IMR-90 (cell line): ENCODE measurements at regions not wholly inside any gene's neighbourhood (a gene's known extent, or its start where the extent isn't known, plus 50 kb on each side); places are given as distances from the start of the nearest gene placed in this dataset.

Experiments used
- ATAC-seq: fragments of 200-7000 bp; cut with Tn5 transposase; 2 replicates; pipeline ENCODE4 v1.9.1; 2020; ENCODE audit warnings: low read depth, mild to moderate bottlenecking, moderate library complexity
- BruUV-seq: library from RNA; stranded (reverse); fragments of 400-500 nt; replicated peaks from 2 replicates; lab custom pipeline; 2021; lab: Mats Ljungman, UMichigan
- CTCF ChIA-PET: fragments of 300-600 bp; formaldehyde crosslinking; extraction: SDS; loops from one replicate; lab custom pipeline; 2021; ENCODE audit warnings: antibody characterized with exemption; lab: Yijun Ruan, JAX
- POLR2A ChIA-PET: fragments of 300-600 bp; sonication (Branson Sonifier 250); formaldehyde crosslinking; loops from one replicate; lab custom pipeline; 2022; ENCODE audit warnings: antibody characterized with exemption; ENCODE audit not compliant: unreplicated experiment; lab: Charles Lee
- DNase-seq: peaks from one replicate; pipeline ENCODE4 v3.0.0; 2013
- H2AFZ ChIP-seq: replicated peaks from 2 replicates; pipeline ENCODE3; 2013; ENCODE audit warnings: low read length, mild to moderate bottlenecking; ENCODE audit not compliant: poor library complexity
- H2AK5ac ChIP-seq: 2 replicates; pipeline ENCODE4 v1.6.1; 2013; ENCODE audit warnings: low read depth, low read length, inconsistent platforms
- H2AK9ac ChIP-seq: replicated peaks from 2 replicates; pipeline ENCODE3; 2013; ENCODE audit warnings: mild to moderate bottlenecking, low read depth, low read length, moderate library complexity; ENCODE audit not compliant: poor library complexity
- H2BK120ac ChIP-seq: 2 replicates; pipeline ENCODE4 v1.6.1; 2013; ENCODE audit warnings: low read depth, low read length, inconsistent platforms
- H2BK15ac ChIP-seq: 3 replicates; pipeline ENCODE4 v1.6.1; 2013; ENCODE audit warnings: low read depth, low read length, inconsistent platforms
- H2BK20ac ChIP-seq: 2 replicates; pipeline ENCODE4 v1.6.1; 2013; ENCODE audit warnings: low read depth, mild to moderate bottlenecking, inconsistent platforms, low read length, moderate library complexity
- H2BK5ac ChIP-seq: 2 replicates; pipeline ENCODE4 v1.6.1; 2013; ENCODE audit warnings: mild to moderate bottlenecking, low read depth, low read length, inconsistent platforms; ENCODE audit not compliant: poor library complexity, severe bottlenecking
- H3K14ac ChIP-seq: replicated peaks from 2 replicates; pipeline ENCODE4 v1.6.1; 2013; ENCODE audit warnings: low read depth, low read length, inconsistent platforms
- H3K18ac ChIP-seq: 2 replicates; pipeline ENCODE4 v1.6.1; 2013; ENCODE audit warnings: low read depth, low read length, control low read depth
- H3K23ac ChIP-seq: 2 replicates; pipeline ENCODE4 v1.6.1; 2013; ENCODE audit warnings: low read depth, low read length, inconsistent platforms
- H3K27ac ChIP-seq: 2 replicates; pipeline ENCODE4 v1.5.1; 2013; ENCODE audit warnings: mild to moderate bottlenecking, control low read depth, low read length; ENCODE audit not compliant: insufficient read depth
- H3K27me3 ChIP-seq: 2 replicates; pipeline ENCODE4 v1.6.1; 2013; ENCODE audit warnings: low read length; ENCODE audit not compliant: control insufficient read depth, insufficient read depth
- H3K36me3 ChIP-seq: 2 replicates; pipeline ENCODE4 v1.6.1; 2013; ENCODE audit warnings: low read length, mixed read lengths; ENCODE audit not compliant: control insufficient read depth, insufficient read depth
- H3K4ac ChIP-seq: 2 replicates; pipeline ENCODE4 v1.6.1; 2013; ENCODE audit warnings: low read depth, low read length, inconsistent platforms
- H3K4me1 ChIP-seq: 2 replicates; pipeline ENCODE4 v1.6.1; 2013; ENCODE audit warnings: low read length, mixed read lengths; ENCODE audit not compliant: control insufficient read depth, insufficient read depth
- H3K4me2 ChIP-seq: 2 replicates; pipeline ENCODE4 v1.6.1; 2013; ENCODE audit warnings: low read depth, mild to moderate bottlenecking, control low read depth, low read length, moderate library complexity
- H3K4me3 ChIP-seq: 2 replicates; pipeline ENCODE4 v1.5.1; 2013; ENCODE audit warnings: low read depth, mild to moderate bottlenecking, control low read depth, low read length, moderate library complexity; ENCODE audit not compliant: insufficient read depth
- H3K56ac ChIP-seq: 2 replicates; pipeline ENCODE4 v1.6.1; 2013; ENCODE audit warnings: low read length, inconsistent platforms; ENCODE audit not compliant: insufficient read depth; ENCODE audit errors: extremely low read depth
- H3K79me1 ChIP-seq, 2 experiments: 2 replicates each; pipeline ENCODE4 v1.6.1; 2013; ENCODE audit warnings: low read length in 2 of 2, inconsistent platforms in 1 of 2, low read depth in 1 of 2
- H3K9ac ChIP-seq: 2 replicates; pipeline ENCODE4 v1.6.1; 2013; ENCODE audit warnings: low read depth, low read length, control low read depth
- H3K9me1 ChIP-seq: 2 replicates; pipeline ENCODE4 v1.6.1; 2013; ENCODE audit warnings: low read length, inconsistent platforms; ENCODE audit not compliant: insufficient read depth
- H3K9me3 ChIP-seq: 2 replicates; pipeline ENCODE4 v1.6.1; 2013; ENCODE audit warnings: low read length; ENCODE audit not compliant: control insufficient read depth, insufficient read depth
- H4K20me1 ChIP-seq: 2 replicates; pipeline ENCODE4 v1.6.1; 2013; ENCODE audit warnings: low read length, inconsistent platforms; ENCODE audit not compliant: insufficient read depth
- H4K5ac ChIP-seq: 2 replicates; pipeline ENCODE4 v1.6.1; 2013; ENCODE audit warnings: mild to moderate bottlenecking, low read depth, low read length, control low read depth
- H4K8ac ChIP-seq, 2 experiments: 2 replicates each; pipeline ENCODE4 v1.6.1; 2013; ENCODE audit warnings: low read depth in 2 of 2, low read length in 2 of 2, control low read depth in 1 of 2, inconsistent platforms in 1 of 2
- H4K91ac ChIP-seq: 2 replicates; pipeline ENCODE4 v1.6.1; 2013; ENCODE audit warnings: low read depth, low read length, inconsistent platforms; ENCODE audit not compliant: insufficient read depth
- CHD1 ChIP-seq: IDR thresholded peaks from 2 replicates; pipeline ENCODE4 v1.6.1; 2012; ENCODE audit warnings: low read depth, low read length, improper control_type of control experiment
- FOS ChIP-seq: fragments of 150-350 bp; IDR thresholded peaks from 2 replicates; pipeline ENCODE4 v1.6.1; 2016; ENCODE audit warnings: low read depth, low read length
- MAFK ChIP-seq: IDR thresholded peaks from 2 replicates; pipeline ENCODE4 v1.6.1; 2012; ENCODE audit warnings: low read depth, low read length, improper control_type of control experiment
- MAZ ChIP-seq: IDR thresholded peaks from 2 replicates; pipeline ENCODE4 v1.6.1; 2012; ENCODE audit warnings: low read depth, mild to moderate bottlenecking, low read length, improper control_type of control experiment, moderate library complexity, borderline replicate concordance
- MXI1 ChIP-seq: IDR thresholded peaks from 2 replicates; pipeline ENCODE4 v1.6.1; 2012; ENCODE audit warnings: low read depth, mild to moderate bottlenecking, low read length, moderate library complexity, borderline replicate concordance
- RAD21 ChIP-seq: IDR thresholded peaks from 2 replicates; pipeline ENCODE4 v1.6.1; 2012; ENCODE audit warnings: low read length, improper control_type of control experiment
- RFX5 ChIP-seq: IDR thresholded peaks from 2 replicates; pipeline ENCODE4 v1.8.0; 2012; ENCODE audit warnings: low read depth, mild to moderate bottlenecking, low read length, moderate library complexity
- SMC3 ChIP-seq: fragments of 150-350 bp; IDR thresholded peaks from 2 replicates; pipeline ENCODE4 v1.6.1; 2016; ENCODE audit warnings: low read depth, mild to moderate bottlenecking, antibody characterized with exemption, low read length, moderate library complexity
- WGBS, 2 experiments: methylation state at CpG; one replicate each; pipeline versions ENCODE4 v1.1.5 to v1.1.7; 2013; ENCODE audit warnings: missing lambda C conversion rate in 2 of 2; ENCODE audit not compliant: insufficient read length in 1 of 2; ENCODE audit errors: extremely low coverage in 2 of 2; 5-methylcytosine and 5-hydroxymethylcytosine counted together
- dilution Hi-C: fragments of 300-500 bp; cut with HindIII; formaldehyde crosslinking; loops from one replicate; pipeline ENCODE4 v1.14.3; 2018; ENCODE audit warnings: low sequenced_read_pairs; ENCODE audit not compliant: unreplicated experiment
- in situ Hi-C: fragments of 300-500 bp; cut with MboI; formaldehyde crosslinking; loops from 3 replicates; pipeline ENCODE4 v1.14.3; 2019; ENCODE audit warnings: low sequenced_read_pairs, inconsistent platforms, mixed read lengths
- intact Hi-C: fragments of 100-400 bp; cut with micrococcal nuclease; formaldehyde crosslinking; loops from 2 replicates; pipeline ENCODE4 v1.10.0; 2022

GRCh38 chr17:77383613-77384608, 243.1 kb downstream of the SEC14L1 start:
- BruUV-seq: no TSS peak
- Histone ChIP-seq H3K9me3 (no peaks in the 10 kb centered on the region), H4K20me1 (peaks cover 78% of the 10 kb centered on the region), H2BK15ac (peak overlapping the region; percentile 85; the same call in 2 of the 3 replicates), H2BK20ac (peak overlapping the region; percentile 37; the same call in 1 of the 2 replicates), H4K91ac (peak overlapping the region; percentile 83), H3K4me1 (peaks cover 77% of the 10 kb centered on the region), H3K27me3 (no peaks in the 10 kb centered on the region), H3K18ac (peak overlapping the region; percentile 48), H3K4me3 (no peak overlapping the region), H3K9ac (no peak overlapping the region), H3K9me1 (peaks cover 62% of the 10 kb centered on the region), H3K23ac (peak overlapping the region; percentile 68; the same call in 1 of the 2 replicates), H2AK9ac (peak overlapping the region; percentile 81), H3K4ac (peak overlapping the region; percentile 77), H3K14ac (peak overlapping the region; percentile 77), H3K27ac (peak overlapping the region; percentile 72), H3K36me3 (peaks cover 19% of the 10 kb centered on the region; the same call in 1 of the 2 replicates), H3K79me1 (peaks cover 5 to 92% of the 10 kb centered on the region in 2 experiments), H3K4me2 (no peak overlapping the region), H2AK5ac (peak overlapping the region; percentile 88), H4K5ac (peak overlapping the region; percentile 3; the same call in 1 of the 2 replicates), H2AFZ (no peak overlapping the region), H2BK120ac (peak overlapping the region; percentile 51), H3K56ac (no peak overlapping the region; the same call in 1 of the 2 replicates), H2BK5ac (peak overlapping the region; percentile 60), H4K8ac (peak overlapping the region; percentile 70 to 74; a peak in 3 of 4 replicates)
- dilution Hi-C loops (no loop called here), intact Hi-C loops (no loop called here), in situ Hi-C loops (no loop called here)
- DNase-seq: no peak
- ChIA-PET CTCF (no interaction called here), POLR2A (no interaction called here)
- no peak for ATAC-seq
- TF ChIP-seq CHD1 (no peak), MAZ (no peak), MXI1 (no peak), RAD21 (no peak), RFX5 (no peak), SMC3 (no peak), FOS (no peak), MAFK (no peak)
- WGBS, 2 experiments: 65% methylated on average over 10 of the region's 29 CpGs; no CpG with 5 or more reads in 1 of the 2 experiments
